A549 (cell line): ENCODE measurements at regions not wholly inside any gene's neighbourhood (a gene's known extent, or its start where the extent isn't known, plus 50 kb on each side); places are given as distances from the start of the nearest gene placed in this dataset.

Source experiments
- ATAC-seq, 2 experiments: fragments of 200-7000 bp in 1 of 2; fragments of >200 bp in 1 of 2; cut with Nextera tagmentation in 1 of 2; cut with Tn5 transposase in 1 of 2; 3 replicates each; pipeline versions ENCODE4 v1.8.0 to v1.9.1; 2018 to 2020; ENCODE audit warnings: mild to moderate bottlenecking in 1 of 2, moderate library complexity in 1 of 2
- CTCF ChIA-PET: fragments of 300-600 bp; sonication (Branson Sonifier 250); formaldehyde crosslinking; extraction: SDS; loops from one replicate; lab custom pipeline; 2021; ENCODE audit warnings: antibody characterized with exemption, inconsistent platforms; lab: Yijun Ruan, JAX
- POLR2A ChIA-PET: fragments of 350-600 bp; formaldehyde crosslinking; extraction: SDS; loops from one replicate; lab custom pipeline; 2021; ENCODE audit warnings: antibody characterized with exemption, inconsistent platforms; lab: Yijun Ruan, JAX
- DNase-seq, 2 experiments: peaks; one replicate each; pipeline versions ENCODE4 v3.0.0 to v3.0.0-alpha.2; 2011 to 2016; ENCODE audit warnings: low read depth in 1 of 2, low spot score in 1 of 2
- FAIRE-seq: peaks from 2 replicates; lab custom pipeline; 2011; peaks lifted over from hg19 to GRCh38; lab: Jason Lieb, UNC
- H3K27ac ChIP-seq, 2 experiments: fragments of >200 bp; sonication (Bioruptor Twin); formaldehyde crosslinking; 3 replicates each; pipeline ENCODE4 v1.5.1; 2016 to 2017
- H3K4me1 ChIP-seq: fragments of >200 bp; sonication (Bioruptor Twin); formaldehyde crosslinking; 3 replicates; pipeline ENCODE4 v1.6.1; 2016
- H3K4me2 ChIP-seq: fragments of >200 bp; sonication (Bioruptor Twin); formaldehyde crosslinking; 3 replicates; pipeline ENCODE4 v1.6.1; 2016
- H3K4me3 ChIP-seq: fragments of >200 bp; sonication (Bioruptor Twin); formaldehyde crosslinking; 3 replicates; pipeline ENCODE4 v1.5.1; 2016
- H3K9me3 ChIP-seq: fragments of >200 bp; sonication (Bioruptor Twin); formaldehyde crosslinking; 3 replicates; pipeline ENCODE4 v1.6.1; 2016
- CBX8 ChIP-seq: fragments of 200-600 bp; sonication (generic); IDR thresholded peaks from 2 replicates; pipeline ENCODE4 v1.6.1; 2016
- CEBPB ChIP-seq, 2 experiments: fragments of >200 bp in 1 of 2; sonication (Bioruptor Twin) in 1 of 2; formaldehyde crosslinking in 1 of 2; IDR thresholded peaks; 2 replicates each; pipeline ENCODE4 v1.6.1; 2012 to 2016
- CHD2 ChIP-seq: fragments of 150-350 bp; IDR thresholded peaks from 2 replicates; pipeline ENCODE4 v1.6.1; 2014; ENCODE audit warnings: low read length; ENCODE audit not compliant: partially characterized antibody
- EHMT2 ChIP-seq: fragments of 200-600 bp; sonication (generic); IDR thresholded peaks from 2 replicates; pipeline ENCODE4 v1.6.1; 2016; ENCODE audit warnings: antibody characterized with exemption, low read depth, mild to moderate bottlenecking, moderate library complexity
- EP300 ChIP-seq, 2 experiments: fragments of >200 bp; sonication (Bioruptor Twin); formaldehyde crosslinking; IDR thresholded peaks; 2 replicates in 1 of 2; 3 replicates in 1 of 2; pipeline ENCODE4 v1.6.1; 2016 to 2017
- FOSB ChIP-seq: fragments of 250-450 bp; sonication (Bioruptor Pico); IDR thresholded peaks from 2 replicates; pipeline ENCODE4 v1.5.0; 2020; ENCODE audit warnings: mild to moderate bottlenecking, moderate library complexity
- FOXS1 ChIP-seq: fragments of 250-450 bp; sonication (Bioruptor Pico); IDR thresholded peaks from 2 replicates; pipeline ENCODE4 v1.5.0; 2020; ENCODE audit warnings: mild to moderate bottlenecking, moderate library complexity
- HDAC2 ChIP-seq: fragments of 200-600 bp; sonication (generic); IDR thresholded peaks from 2 replicates; pipeline ENCODE4 v1.6.1; 2016
- HEYL ChIP-seq: fragments of 250-450 bp; sonication (Bioruptor Pico); IDR thresholded peaks from 2 replicates; pipeline ENCODE4 v1.8.0; 2021; ENCODE audit warnings: mild to moderate bottlenecking, moderate library complexity
- HOXA7 ChIP-seq: fragments of 250-450 bp; sonication (Bioruptor Pico); IDR thresholded peaks from 2 replicates; pipeline ENCODE4 v1.5.0; 2020; ENCODE audit warnings: mild to moderate bottlenecking, moderate library complexity
- JUN ChIP-seq, 2 experiments: fragments of >200 bp; sonication (Bioruptor Twin); formaldehyde crosslinking; IDR thresholded peaks; 2 replicates in 1 of 2; 3 replicates in 1 of 2; pipeline ENCODE4 v1.6.1; 2016 to 2017
- JUNB ChIP-seq: fragments of >200 bp; sonication (Bioruptor Twin); formaldehyde crosslinking; IDR thresholded peaks from 2 replicates; pipeline ENCODE4 v1.6.1; 2016
- KDM5A ChIP-seq: fragments of 200-600 bp; sonication (generic); IDR thresholded peaks from 2 replicates; pipeline ENCODE4 v1.6.1; 2016; ENCODE audit warnings: antibody characterized with exemption, mild to moderate bottlenecking
- MAFK ChIP-seq: fragments of 450-650 bp; IDR thresholded peaks from 2 replicates; pipeline ENCODE4 v1.6.1; 2014; ENCODE audit not compliant: partially characterized antibody
- MAZ ChIP-seq: fragments of 150-350 bp; IDR thresholded peaks from 2 replicates; pipeline ENCODE4 v1.6.1; 2014; ENCODE audit warnings: antibody characterized with exemption, low read depth, low read length, borderline replicate concordance
- NPAS2 ChIP-seq: fragments of 250-450 bp; sonication (Bioruptor Pico); IDR thresholded peaks from 2 replicates; pipeline ENCODE4 v1.8.0; 2022; ENCODE audit warnings: mild to moderate bottlenecking, moderate library complexity, borderline replicate concordance
- PHF8 ChIP-seq: fragments of 200-600 bp; sonication (generic); IDR thresholded peaks from 2 replicates; pipeline ENCODE4 v1.6.1; 2016; ENCODE audit warnings: low read depth, mild to moderate bottlenecking, antibody characterized with exemption, moderate library complexity, borderline replicate concordance
- RAD21 ChIP-seq, 2 experiments: fragments of >200 bp in 1 of 2; sonication (Bioruptor Twin) in 1 of 2; formaldehyde crosslinking in 1 of 2; IDR thresholded peaks in 1 of 2; conservative IDR thresholded peaks in 1 of 2; 2 replicates in 1 of 2; 3 replicates in 1 of 2; pipeline ENCODE4 v1.6.1; 2012 to 2018; ENCODE audit warnings: inconsistent platforms in 1 of 2
- RARB ChIP-seq: fragments of 250-450 bp; sonication (Bioruptor Pico); IDR thresholded peaks from 2 replicates; pipeline ENCODE4 v1.8.0; 2021; ENCODE audit warnings: mild to moderate bottlenecking, moderate library complexity
- ZC3H11A ChIP-seq: fragments of 450-650 bp; IDR thresholded peaks from 2 replicates; pipeline ENCODE4 v1.6.1; 2014; ENCODE audit warnings: antibody characterized with exemption, mild to moderate bottlenecking
- WGBS: methylation state at CpG from one replicate; pipeline ENCODE4 v1.1.6; 2017; ENCODE audit errors: missing lambda C conversion rate; 5-methylcytosine and 5-hydroxymethylcytosine counted together
- TF ChIP-seq, protein P1 (sequence below): fragments of 450-650 bp; IDR thresholded peaks from 2 replicates; pipeline ENCODE4 v1.6.1; 2014; ENCODE audit warnings: antibody characterized with exemption
- TF ChIP-seq, protein P2 (sequence below): fragments of 200-600 bp; sonication (generic); IDR thresholded peaks from 2 replicates; pipeline ENCODE4 v1.6.1; 2016; ENCODE audit warnings: antibody characterized with exemption, mild to moderate bottlenecking, moderate library complexity
- TF ChIP-seq, protein P3 (sequence below): fragments of 150-350 bp; IDR thresholded peaks from 2 replicates; pipeline ENCODE4 v1.6.1; 2014; ENCODE audit warnings: low read depth, mild to moderate bottlenecking, low read length

DNA sequence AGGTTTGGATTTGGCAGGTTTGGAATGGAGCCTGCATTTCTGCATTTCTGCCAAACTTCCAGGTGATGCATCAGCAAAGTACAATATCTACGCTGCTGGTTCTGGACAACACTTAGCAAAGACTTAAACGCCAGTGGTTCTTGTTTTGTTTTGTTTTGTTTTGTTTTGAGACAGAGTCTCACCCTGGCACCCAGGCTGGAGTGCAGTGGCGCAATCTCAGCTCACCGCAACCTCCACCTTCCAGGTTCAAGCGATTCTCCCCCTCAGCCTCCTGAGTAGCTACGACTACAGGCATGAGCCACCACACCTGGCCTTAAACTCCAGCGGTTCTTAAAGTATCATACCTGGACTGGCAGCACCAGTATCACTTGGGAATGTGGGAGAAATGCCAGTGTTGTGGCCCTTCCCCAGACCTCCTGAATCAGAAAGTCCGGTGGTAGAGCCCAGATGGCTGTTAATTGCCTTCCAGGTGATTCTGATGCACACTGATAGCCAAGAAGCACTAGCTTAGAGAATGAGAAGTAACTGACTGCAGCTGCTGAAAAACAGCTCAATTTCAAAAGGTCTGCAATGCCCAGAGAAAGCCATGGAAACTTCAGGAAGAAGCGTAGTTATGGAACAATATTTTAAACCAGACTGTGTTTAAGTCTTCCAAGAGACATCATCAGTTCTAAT lies 114.8 kb upstream of the FOXN3 start:
- no peaks in the 10 kb centered on the region for H3K9me3 ChIP-seq
- H3K4me2 ChIP-seq = no peak overlapping the region
- H3K4me1 ChIP-seq = no peaks in the 10 kb centered on the region
- CTCF ChIA-PET = interaction anchor here (1.2 kb wide), 1 partner anchor 32 kb away, joined by 3 read pairs; no protein-coding TSS in a partner anchor
- no peak for TF ChIP-seq KDM5A
- TF ChIP-seq, all 56 proteins: peak for 0
- no peak for FAIRE-seq
- POLR2A ChIA-PET = no interaction called here
- DNase-seq = no peak
- Histone ChIP-seq H3K4me3 (no peak overlapping the region), H3K27ac (no peak overlapping the region)
- no peak for ATAC-seq
- WGBS = 38% methylated on average over 9 of the region's 9 CpGs

DNA sequence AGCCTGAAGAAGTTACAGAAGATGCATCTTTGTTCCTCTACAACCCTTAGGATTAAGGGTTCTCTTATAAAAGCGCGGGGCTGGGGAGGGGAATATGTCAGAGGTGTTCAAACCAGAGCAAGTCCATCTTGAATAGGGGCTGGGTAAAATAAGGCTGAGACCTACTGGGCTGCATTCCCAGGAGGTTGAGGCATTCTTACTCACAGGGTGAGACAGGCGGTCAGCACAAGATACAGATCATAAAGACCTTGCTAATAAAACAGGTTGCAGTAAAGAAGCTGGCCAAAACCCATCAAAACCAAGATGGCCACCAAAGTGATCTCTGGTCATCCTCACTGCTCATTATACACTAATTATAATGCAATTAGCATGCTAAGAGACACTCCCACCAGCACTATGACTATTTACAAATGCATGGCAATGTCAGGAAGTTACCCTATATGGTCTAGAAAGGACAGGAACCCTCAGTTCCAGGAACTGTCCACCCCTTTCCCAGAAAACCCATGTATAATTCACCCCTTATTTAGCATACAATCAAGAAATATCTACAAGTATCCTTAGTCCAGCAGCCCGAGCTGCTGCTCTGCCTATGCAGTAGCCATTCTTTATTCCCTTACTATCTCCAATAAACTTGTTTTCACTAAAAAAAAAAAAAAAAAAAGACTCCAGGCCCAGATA lies 108.1 kb upstream of the FOXN3 start:
- POLR2A ChIA-PET = no interaction called here
- 47% methylated on average over 4 of the region's 4 CpGs for WGBS
- DNase-seq (no peak), ATAC-seq (no peak), FAIRE-seq (no peak)
- Histone ChIP-seq H3K4me3 (no peak overlapping the region), H3K9me3 (peaks cover 7% of the 10 kb centered on the region; the same call in 2 of the 3 replicates), H3K27ac (no peak overlapping the region), H3K4me2 (no peak overlapping the region)
- TF ChIP-seq NPAS2 (no peak), MAFK (no peak), MAZ (no peak), EHMT2 (no peak), JUN (IDR thresholded peaks at IDR 0.05) (no peak), RARB (CRISPR knock-in tag) (no peak), JUNB (no peak), FOXS1 (CRISPR knock-in tag) (no peak), HEYL (CRISPR knock-in tag) (no peak), HDAC2 (no peak)
- TF ChIP-seq, protein P1, sequence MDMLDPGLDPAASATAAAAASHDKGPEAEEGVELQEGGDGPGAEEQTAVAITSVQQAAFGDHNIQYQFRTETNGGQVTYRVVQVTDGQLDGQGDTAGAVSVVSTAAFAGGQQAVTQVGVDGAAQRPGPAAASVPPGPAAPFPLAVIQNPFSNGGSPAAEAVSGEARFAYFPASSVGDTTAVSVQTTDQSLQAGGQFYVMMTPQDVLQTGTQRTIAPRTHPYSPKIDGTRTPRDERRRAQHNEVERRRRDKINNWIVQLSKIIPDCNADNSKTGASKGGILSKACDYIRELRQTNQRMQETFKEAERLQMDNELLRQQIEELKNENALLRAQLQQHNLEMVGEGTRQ = no peak
- TF ChIP-seq, all 56 proteins: peak for 0
- CTCF ChIA-PET = no interaction called here
- no peaks in the 10 kb centered on the region for H3K4me1 ChIP-seq

DNA sequence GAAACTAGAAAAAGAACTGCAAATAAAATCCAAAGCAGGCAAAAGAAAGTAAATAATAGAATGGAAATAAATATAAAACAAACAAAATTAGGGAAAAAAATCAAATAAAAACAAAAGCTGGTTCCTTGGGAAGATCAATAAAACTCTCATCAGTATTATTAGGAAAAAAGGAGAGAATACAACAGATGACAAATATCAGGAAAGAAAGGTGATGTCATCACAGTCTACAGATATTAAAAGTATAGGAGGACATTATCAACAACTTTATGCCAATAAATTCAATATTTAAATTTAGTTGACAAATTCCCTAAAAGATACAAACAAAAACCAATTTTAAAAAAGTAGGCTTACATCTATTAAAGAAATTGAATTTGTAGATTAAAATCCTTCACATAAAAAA lies 107.4 kb upstream of the FOXN3 start:
- Histone ChIP-seq H3K9me3 (peaks cover 7% of the 10 kb centered on the region; the same call in 2 of the 3 replicates), H3K4me2 (no peak overlapping the region), H3K4me1 (no peaks in the 10 kb centered on the region), H3K27ac (no peak overlapping the region), H3K4me3 (no peak overlapping the region)
- DNase-seq (no peak), ATAC-seq (no peak), FAIRE-seq (no peak)
- ChIA-PET CTCF (interaction anchor here (0.7 kb wide), 1 partner anchor 22 kb away, joined by 4 read pairs; no protein-coding TSS in a partner anchor), POLR2A (interaction anchor here (0.6 kb wide), 1 partner anchor 129 kb away, joined by 5 read pairs; no protein-coding TSS in a partner anchor)
- TF ChIP-seq RAD21 (conservative IDR thresholded peaks at IDR 0.05 in 1 of 2, IDR thresholded peaks at IDR 0.05 in 1 of 2) = no peak
- TF ChIP-seq HOXA7 (CRISPR knock-in tag) = no peak
- no peak for TF ChIP-seq CHD2
- no peak for TF ChIP-seq RARB (CRISPR knock-in tag)
- TF ChIP-seq ZC3H11A = no peak
- TF ChIP-seq NPAS2 = no peak
- TF ChIP-seq, protein P2, sequence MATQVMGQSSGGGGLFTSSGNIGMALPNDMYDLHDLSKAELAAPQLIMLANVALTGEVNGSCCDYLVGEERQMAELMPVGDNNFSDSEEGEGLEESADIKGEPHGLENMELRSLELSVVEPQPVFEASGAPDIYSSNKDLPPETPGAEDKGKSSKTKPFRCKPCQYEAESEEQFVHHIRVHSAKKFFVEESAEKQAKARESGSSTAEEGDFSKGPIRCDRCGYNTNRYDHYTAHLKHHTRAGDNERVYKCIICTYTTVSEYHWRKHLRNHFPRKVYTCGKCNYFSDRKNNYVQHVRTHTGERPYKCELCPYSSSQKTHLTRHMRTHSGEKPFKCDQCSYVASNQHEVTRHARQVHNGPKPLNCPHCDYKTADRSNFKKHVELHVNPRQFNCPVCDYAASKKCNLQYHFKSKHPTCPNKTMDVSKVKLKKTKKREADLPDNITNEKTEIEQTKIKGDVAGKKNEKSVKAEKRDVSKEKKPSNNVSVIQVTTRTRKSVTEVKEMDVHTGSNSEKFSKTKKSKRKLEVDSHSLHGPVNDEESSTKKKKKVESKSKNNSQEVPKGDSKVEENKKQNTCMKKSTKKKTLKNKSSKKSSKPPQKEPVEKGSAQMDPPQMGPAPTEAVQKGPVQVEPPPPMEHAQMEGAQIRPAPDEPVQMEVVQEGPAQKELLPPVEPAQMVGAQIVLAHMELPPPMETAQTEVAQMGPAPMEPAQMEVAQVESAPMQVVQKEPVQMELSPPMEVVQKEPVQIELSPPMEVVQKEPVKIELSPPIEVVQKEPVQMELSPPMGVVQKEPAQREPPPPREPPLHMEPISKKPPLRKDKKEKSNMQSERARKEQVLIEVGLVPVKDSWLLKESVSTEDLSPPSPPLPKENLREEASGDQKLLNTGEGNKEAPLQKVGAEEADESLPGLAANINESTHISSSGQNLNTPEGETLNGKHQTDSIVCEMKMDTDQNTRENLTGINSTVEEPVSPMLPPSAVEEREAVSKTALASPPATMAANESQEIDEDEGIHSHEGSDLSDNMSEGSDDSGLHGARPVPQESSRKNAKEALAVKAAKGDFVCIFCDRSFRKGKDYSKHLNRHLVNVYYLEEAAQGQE = no peak
- no peak for TF ChIP-seq PHF8
- no peak for TF ChIP-seq JUN (IDR thresholded peaks at IDR 0.05)
- no peak for TF ChIP-seq FOSB (CRISPR knock-in tag)
- no peak for TF ChIP-seq EP300 (IDR thresholded peaks at IDR 0.05)
- no peak for TF ChIP-seq EHMT2
- TF ChIP-seq, protein P3, sequence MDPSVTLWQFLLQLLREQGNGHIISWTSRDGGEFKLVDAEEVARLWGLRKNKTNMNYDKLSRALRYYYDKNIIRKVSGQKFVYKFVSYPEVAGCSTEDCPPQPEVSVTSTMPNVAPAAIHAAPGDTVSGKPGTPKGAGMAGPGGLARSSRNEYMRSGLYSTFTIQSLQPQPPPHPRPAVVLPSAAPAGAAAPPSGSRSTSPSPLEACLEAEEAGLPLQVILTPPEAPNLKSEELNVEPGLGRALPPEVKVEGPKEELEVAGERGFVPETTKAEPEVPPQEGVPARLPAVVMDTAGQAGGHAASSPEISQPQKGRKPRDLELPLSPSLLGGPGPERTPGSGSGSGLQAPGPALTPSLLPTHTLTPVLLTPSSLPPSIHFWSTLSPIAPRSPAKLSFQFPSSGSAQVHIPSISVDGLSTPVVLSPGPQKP = no peak
- TF ChIP-seq CBX8 = no peak
- TF ChIP-seq CEBPB (IDR thresholded peaks at IDR 0.05) = no peak
